H9 (cell line): ENCODE measurements at regions not wholly inside any gene's neighbourhood (a gene's known extent, or its start where the extent isn't known, plus 50 kb on each side); places are given as distances from the start of the nearest gene placed in this dataset.

Experiments used
- DNase-seq: peaks from one replicate; pipeline ENCODE4 v3.0.0-alpha.2; 2017
- H2AFZ ChIP-seq: one replicate; pipeline ENCODE4 v1.6.1; 2013; ENCODE audit warnings: mild to moderate bottlenecking, low read length, control low read depth, moderate library complexity
- H2AK5ac ChIP-seq: 2 replicates; pipeline ENCODE4 v1.6.1; 2013; ENCODE audit warnings: low read length, control low read depth, mixed read lengths; ENCODE audit not compliant: insufficient read length
- H2BK120ac ChIP-seq: one replicate; pipeline ENCODE4 v1.6.1; 2013; ENCODE audit warnings: low read depth, mild to moderate bottlenecking, low read length, control low read depth, inconsistent platforms; ENCODE audit not compliant: poor library complexity, severe bottlenecking
- H2BK12ac ChIP-seq: 2 replicates; pipeline ENCODE4 v1.6.1; 2013; ENCODE audit warnings: low read length, control low read depth, mixed read lengths, low read depth; ENCODE audit not compliant: insufficient read length
- H2BK15ac ChIP-seq: 2 replicates; pipeline ENCODE4 v1.6.1; 2013; ENCODE audit warnings: low read depth, low read length, control low read depth
- H2BK20ac ChIP-seq: one replicate; pipeline ENCODE4 v1.6.1; 2013; ENCODE audit warnings: low read depth, mild to moderate bottlenecking, low read length, control low read depth, inconsistent platforms; ENCODE audit not compliant: poor library complexity, severe bottlenecking
- H2BK5ac ChIP-seq: 2 replicates; pipeline ENCODE4 v1.6.1; 2013; ENCODE audit warnings: low read length, control low read depth, mixed read lengths; ENCODE audit not compliant: insufficient read length
- H3K14ac ChIP-seq: 2 replicates; pipeline ENCODE4 v1.6.1; 2013; ENCODE audit warnings: low read length, control low read depth; ENCODE audit not compliant: insufficient read depth
- H3K18ac ChIP-seq: 2 replicates; pipeline ENCODE4 v1.6.1; 2013; ENCODE audit warnings: low read depth, mild to moderate bottlenecking, mixed read lengths, low read length, control low read depth; ENCODE audit not compliant: insufficient read length
- H3K23ac ChIP-seq: 2 replicates; pipeline ENCODE4 v1.6.1; 2013; ENCODE audit warnings: low read length, control low read depth, mixed read lengths, low read depth; ENCODE audit not compliant: insufficient read length
- H3K23me2 ChIP-seq: 2 replicates; pipeline ENCODE4 v1.6.1; 2013; ENCODE audit warnings: low read depth, mild to moderate bottlenecking, mixed read lengths, low read length, control low read depth; ENCODE audit not compliant: insufficient read length, poor library complexity, severe bottlenecking
- H3K27ac ChIP-seq: 2 replicates; pipeline ENCODE4 v1.5.1; 2013; ENCODE audit warnings: low read length, control low read depth, mixed read lengths, low read depth; ENCODE audit not compliant: insufficient read length
- H3K27me3 ChIP-seq: 2 replicates; pipeline ENCODE4 v1.6.1; 2013; ENCODE audit warnings: low read length, control low read depth, inconsistent platforms; ENCODE audit not compliant: insufficient read depth
- H3K4ac ChIP-seq: 2 replicates; pipeline ENCODE4 v1.6.1; 2013; ENCODE audit warnings: low read depth, mild to moderate bottlenecking, control low read depth, inconsistent platforms, low read length, moderate library complexity
- H3K4me1 ChIP-seq: 2 replicates; pipeline ENCODE4 v1.6.1; 2013; ENCODE audit warnings: low read length, control low read depth, inconsistent platforms; ENCODE audit not compliant: insufficient read depth
- H3K4me2 ChIP-seq: 2 replicates; pipeline ENCODE4 v1.6.1; 2013; ENCODE audit warnings: low read length, control low read depth, mixed read lengths; ENCODE audit not compliant: insufficient read length, insufficient read depth
- H3K56ac ChIP-seq: 2 replicates; pipeline ENCODE4 v1.6.1; 2013; ENCODE audit warnings: low read depth, mild to moderate bottlenecking, mixed read lengths, low read length, control low read depth; ENCODE audit not compliant: insufficient read length
- H3K79me1 ChIP-seq: 2 replicates; pipeline ENCODE4 v1.6.1; 2013; ENCODE audit warnings: low read depth, mild to moderate bottlenecking, moderate library complexity, low read length, control low read depth, inconsistent platforms; ENCODE audit not compliant: insufficient read depth, poor library complexity, severe bottlenecking
- H3K79me2 ChIP-seq: 2 replicates; pipeline ENCODE4 v1.6.1; 2013; ENCODE audit warnings: low read length, control low read depth, inconsistent platforms; ENCODE audit not compliant: insufficient read depth
- H3K9ac ChIP-seq: 2 replicates; pipeline ENCODE4 v1.6.1; 2013; ENCODE audit warnings: low read length, control low read depth, mixed read lengths; ENCODE audit not compliant: insufficient read length; ENCODE audit errors: extremely low read depth
- H3K9me3 ChIP-seq: one replicate; pipeline ENCODE4 v1.6.1; 2013; ENCODE audit warnings: low read depth, low read length, inconsistent platforms; ENCODE audit not compliant: control insufficient read depth
- H3T11ph ChIP-seq: one replicate; pipeline ENCODE4 v1.6.1; 2013; ENCODE audit warnings: mild to moderate bottlenecking, low read length, control low read depth, inconsistent platforms
- H4K20me1 ChIP-seq: one replicate; pipeline ENCODE4 v1.6.1; 2013; ENCODE audit not compliant: control insufficient read depth, insufficient read length, insufficient read depth
- H4K5ac ChIP-seq: 2 replicates; pipeline ENCODE4 v1.6.1; 2013; ENCODE audit warnings: low read depth, mild to moderate bottlenecking, mixed read lengths, low read length, control low read depth; ENCODE audit not compliant: insufficient read length
- H4K8ac ChIP-seq: replicated peaks from 2 replicates; pipeline ENCODE4 v1.6.1; 2013; ENCODE audit warnings: low read length, control low read depth, mixed read lengths, low read depth; ENCODE audit not compliant: insufficient read length
- H4K91ac ChIP-seq: 2 replicates; pipeline ENCODE4 v1.6.1; 2013; ENCODE audit warnings: low read depth, mild to moderate bottlenecking, moderate library complexity, mixed read lengths, low read length, control low read depth; ENCODE audit not compliant: insufficient read length
- H3K27ac Mint-ChIP-seq, 3 experiments: 2 replicates in 2 of 3; 3 replicates in 1 of 3; pipeline ENCODE4 v1.8.0; 2020 to 2021; ENCODE audit warnings: mixed read lengths in 3 of 3, mild to moderate bottlenecking in 1 of 3, moderate library complexity in 1 of 3
- H3K27me3 Mint-ChIP-seq: 2 replicates; pipeline ENCODE4 v1.8.0; 2021; ENCODE audit warnings: low read depth, mild to moderate bottlenecking, moderate library complexity, mixed read lengths
- H3K36me3 Mint-ChIP-seq, 3 experiments: 2 replicates in 2 of 3; 3 replicates in 1 of 3; pipeline ENCODE4 v1.8.0; 2020 to 2021; ENCODE audit warnings: low read depth in 3 of 3, mixed read lengths in 3 of 3; ENCODE audit not compliant: insufficient read depth in 1 of 3
- H3K4me1 Mint-ChIP-seq, 2 experiments: 2 replicates each; pipeline ENCODE4 v1.8.0; 2020; ENCODE audit warnings: mixed read lengths in 2 of 2
- H3K4me3 Mint-ChIP-seq, 2 experiments: 2 replicates in 1 of 2; 3 replicates in 1 of 2; pipeline ENCODE4 v1.8.0; 2020 to 2021; ENCODE audit warnings: mild to moderate bottlenecking in 2 of 2, mixed read lengths in 2 of 2, moderate library complexity in 1 of 2
- H3K9me3 Mint-ChIP-seq, 2 experiments: 2 replicates in 1 of 2; 3 replicates in 1 of 2; pipeline ENCODE4 v1.8.0; 2020; ENCODE audit warnings: mild to moderate bottlenecking in 2 of 2, mixed read lengths in 2 of 2, moderate library complexity in 1 of 2
- TF ChIP-seq, protein P1 (sequence below): fragments of 200-600 bp; sonication (generic); conservative IDR thresholded peaks from 3 replicates; pipeline ENCODE4 v1.8.0; 2021; ENCODE audit warnings: antibody characterized with exemption, mild to moderate bottlenecking

DNA sequence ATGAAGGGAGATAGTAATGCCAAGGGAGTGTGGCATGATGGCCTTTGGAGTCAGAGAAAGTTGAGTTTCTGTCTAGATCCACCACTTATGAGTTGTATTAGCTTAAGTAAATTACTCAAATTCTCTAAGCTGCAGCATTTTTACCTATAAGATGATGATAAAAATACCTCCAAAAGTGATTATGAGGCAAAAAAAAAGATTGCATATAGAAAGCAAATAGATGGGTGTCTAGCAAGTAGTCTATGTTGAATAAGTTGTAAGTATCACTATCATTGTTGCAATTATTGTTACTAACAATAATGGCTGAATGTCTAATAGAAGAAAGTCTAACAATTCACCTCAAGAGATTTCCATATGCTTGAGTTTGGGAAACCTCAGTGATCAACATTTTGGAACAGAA, 959.2 kb upstream of the GJE1 start:
- H3K79me2 ChIP-seq, result no peaks in the 10 kb centered on the region
- H3K27ac Mint-ChIP-seq, result no peak overlapping the region
- no peak overlapping the region for H3K4ac ChIP-seq
- no peak overlapping the region for H2BK20ac ChIP-seq
- H3K4me1 Mint-ChIP-seq, result peaks cover 8 to 14% of the 10 kb centered on the region in 2 experiments
- peaks cover 11 to 32% (median 15%) of the 10 kb centered on the region in 3 experiments for H3K36me3 Mint-ChIP-seq
- H3K4me1 ChIP-seq, result no peaks in the 10 kb centered on the region; the same call in 1 of the 2 replicates
- H3K9ac ChIP-seq, result no peak overlapping the region
- TF ChIP-seq, protein P1, sequence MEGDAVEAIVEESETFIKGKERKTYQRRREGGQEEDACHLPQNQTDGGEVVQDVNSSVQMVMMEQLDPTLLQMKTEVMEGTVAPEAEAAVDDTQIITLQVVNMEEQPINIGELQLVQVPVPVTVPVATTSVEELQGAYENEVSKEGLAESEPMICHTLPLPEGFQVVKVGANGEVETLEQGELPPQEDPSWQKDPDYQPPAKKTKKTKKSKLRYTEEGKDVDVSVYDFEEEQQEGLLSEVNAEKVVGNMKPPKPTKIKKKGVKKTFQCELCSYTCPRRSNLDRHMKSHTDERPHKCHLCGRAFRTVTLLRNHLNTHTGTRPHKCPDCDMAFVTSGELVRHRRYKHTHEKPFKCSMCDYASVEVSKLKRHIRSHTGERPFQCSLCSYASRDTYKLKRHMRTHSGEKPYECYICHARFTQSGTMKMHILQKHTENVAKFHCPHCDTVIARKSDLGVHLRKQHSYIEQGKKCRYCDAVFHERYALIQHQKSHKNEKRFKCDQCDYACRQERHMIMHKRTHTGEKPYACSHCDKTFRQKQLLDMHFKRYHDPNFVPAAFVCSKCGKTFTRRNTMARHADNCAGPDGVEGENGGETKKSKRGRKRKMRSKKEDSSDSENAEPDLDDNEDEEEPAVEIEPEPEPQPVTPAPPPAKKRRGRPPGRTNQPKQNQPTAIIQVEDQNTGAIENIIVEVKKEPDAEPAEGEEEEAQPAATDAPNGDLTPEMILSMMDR, result no peak
- H3K18ac ChIP-seq, result no peak overlapping the region
- H3K27me3 Mint-ChIP-seq, result peaks cover 1% of the 10 kb centered on the region; the same call in 1 of the 2 replicates
- H3K56ac ChIP-seq, result no peak overlapping the region
- H2BK12ac ChIP-seq, result no peak overlapping the region
- no peaks in the 10 kb centered on the region for H3K23me2 ChIP-seq
- H3K79me1 ChIP-seq, result no peaks in the 10 kb centered on the region
- no peak for DNase-seq
- H4K91ac ChIP-seq, result no peak overlapping the region
- H4K20me1 ChIP-seq, result no peaks in the 10 kb centered on the region
- no peak overlapping the region for H3K4me2 ChIP-seq
- no peak overlapping the region for H3K4me3 Mint-ChIP-seq
- no peak overlapping the region for H3K14ac ChIP-seq
- H2BK120ac ChIP-seq, result no peak overlapping the region
- H4K5ac ChIP-seq, result no peak overlapping the region
- no peak overlapping the region for H2AK5ac ChIP-seq
- H3K9me3 Mint-ChIP-seq, result peaks cover 14 to 20% of the 10 kb centered on the region in 2 experiments; a peak in 4 of 5 replicates
- H3K27ac ChIP-seq, result no peak overlapping the region
- H2AFZ ChIP-seq, result no peak overlapping the region
- no peaks in the 10 kb centered on the region for H3K9me3 ChIP-seq
- H2BK5ac ChIP-seq, result no peak overlapping the region
- H2BK15ac ChIP-seq, result no peak overlapping the region
- no peak overlapping the region for H4K8ac ChIP-seq
- H3K23ac ChIP-seq, result no peak overlapping the region
- no peak overlapping the region for H3T11ph ChIP-seq
- H3K27me3 ChIP-seq, result no peaks in the 10 kb centered on the region; the same call in 1 of the 2 replicates
